Mammary epithelial cell (primary cell): ENCODE measurements at regions not wholly inside any gene's neighbourhood (a gene's known extent, or its start where the extent isn't known, plus 50 kb on each side); places are given as distances from the start of the nearest gene placed in this dataset.

Source experiments
- EZH2 ChIP-seq: IDR thresholded peaks from 2 replicates; pipeline ENCODE4 v1.6.1; 2012; ENCODE audit warnings: low read length, inconsistent platforms, borderline replicate concordance
- TF ChIP-seq, protein P1 (sequence below), 2 donors: IDR thresholded peaks in 1 of 2; conservative IDR thresholded peaks in 1 of 2; 2 replicates each; pipeline ENCODE4 v1.5.1; 2011 to 2012; ENCODE audit warnings: inconsistent platforms in 2 of 2, low read length in 2 of 2, mild to moderate bottlenecking in 2 of 2, control low read depth in 1 of 2, low read depth in 1 of 2; ENCODE audit not compliant: insufficient read depth in 1 of 2; ENCODE audit errors: extremely low read depth in 1 of 2

GRCh38 chr16:85163278-85164112, 51.2 kb upstream of the CIBAR2 start:
- TF ChIP-seq, protein P1, sequence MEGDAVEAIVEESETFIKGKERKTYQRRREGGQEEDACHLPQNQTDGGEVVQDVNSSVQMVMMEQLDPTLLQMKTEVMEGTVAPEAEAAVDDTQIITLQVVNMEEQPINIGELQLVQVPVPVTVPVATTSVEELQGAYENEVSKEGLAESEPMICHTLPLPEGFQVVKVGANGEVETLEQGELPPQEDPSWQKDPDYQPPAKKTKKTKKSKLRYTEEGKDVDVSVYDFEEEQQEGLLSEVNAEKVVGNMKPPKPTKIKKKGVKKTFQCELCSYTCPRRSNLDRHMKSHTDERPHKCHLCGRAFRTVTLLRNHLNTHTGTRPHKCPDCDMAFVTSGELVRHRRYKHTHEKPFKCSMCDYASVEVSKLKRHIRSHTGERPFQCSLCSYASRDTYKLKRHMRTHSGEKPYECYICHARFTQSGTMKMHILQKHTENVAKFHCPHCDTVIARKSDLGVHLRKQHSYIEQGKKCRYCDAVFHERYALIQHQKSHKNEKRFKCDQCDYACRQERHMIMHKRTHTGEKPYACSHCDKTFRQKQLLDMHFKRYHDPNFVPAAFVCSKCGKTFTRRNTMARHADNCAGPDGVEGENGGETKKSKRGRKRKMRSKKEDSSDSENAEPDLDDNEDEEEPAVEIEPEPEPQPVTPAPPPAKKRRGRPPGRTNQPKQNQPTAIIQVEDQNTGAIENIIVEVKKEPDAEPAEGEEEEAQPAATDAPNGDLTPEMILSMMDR (conservative IDR thresholded peaks at IDR 0.05 in 1 of 2, IDR thresholded peaks at IDR 0.05 in 1 of 2; ENCODE audit: extremely low read depth in 1 of 2, insufficient read depth in 1 of 2, low read depth in 1 of 2, low read length in 2 of 2): no peak
- no peak for TF ChIP-seq EZH2
